HepG2 (cell line): ENCODE measurements at regions not wholly inside any gene's neighbourhood (a gene's known extent, or its start where the extent isn't known, plus 50 kb on each side); places are given as distances from the start of the nearest gene placed in this dataset.

Source experiments
- ATAC-seq: fragments of 200-7000 bp; cut with Tn5 transposase; 3 replicates; pipeline ENCODE4 v1.9.1; 2020; ENCODE audit warnings: mild to moderate bottlenecking, moderate library complexity
- BruUV-seq: library from RNA; stranded (reverse); fragments of 400-500 nt; replicated peaks from 2 replicates; lab custom pipeline; 2021; lab: Mats Ljungman, UMichigan
- CTCF ChIA-PET: fragments of 300-600 bp; formaldehyde crosslinking; extraction: SDS; loops from one replicate; lab custom pipeline; 2021; ENCODE audit warnings: low total read pairs, inconsistent platforms, low intra/inter-chr PET ratio; lab: Yijun Ruan, JAX
- POLR2A ChIA-PET: fragments of 350-600 bp; sonication (Branson Sonifier 250); formaldehyde crosslinking; loops from one replicate; lab custom pipeline; 2020; ENCODE audit warnings: antibody characterized with exemption, inconsistent platforms; lab: Yijun Ruan, JAX
- DNase-seq: peaks from one replicate; pipeline ENCODE4 v3.0.0-alpha.2; 2015; ENCODE audit warnings: low spot score
- FAIRE-seq: peaks from 3 replicates; lab custom pipeline; 2011; peaks lifted over from hg19 to GRCh38; lab: Jason Lieb, UNC
- H2AFZ ChIP-seq: one replicate; pipeline ENCODE4 v1.6.1; 2011; ENCODE audit warnings: low read length, inconsistent platforms
- H3K27ac ChIP-seq: fragments of 300-600 bp; 3 replicates; pipeline ENCODE4 v1.8.0; 2011; ENCODE audit warnings: mixed run types, mild to moderate bottlenecking, mixed read lengths, low read length, inconsistent platforms; ENCODE audit not compliant: insufficient read depth; ENCODE audit errors: extremely low read length
- H3K27me3 ChIP-seq, 2 experiments: fragments of 200-600 bp in 1 of 2; 2 replicates in 1 of 2; 3 replicates in 1 of 2; pipeline versions ENCODE4 v1.6.0 to v1.8.0; 2011; ENCODE audit warnings: low read length in 2 of 2, mild to moderate bottlenecking in 2 of 2, moderate library complexity in 2 of 2, inconsistent platforms in 1 of 2; ENCODE audit not compliant: insufficient read depth in 2 of 2, control insufficient read depth in 1 of 2
- H3K36me3 ChIP-seq, 2 experiments: fragments of 200-600 bp in 1 of 2; replicated peaks in 1 of 2; 2 replicates in 1 of 2; 3 replicates in 1 of 2; pipeline versions ENCODE4 v1.5.1 to v1.8.0; 2011; ENCODE audit warnings: low read length in 2 of 2, inconsistent platforms in 1 of 2; ENCODE audit not compliant: insufficient read depth in 2 of 2, control insufficient read depth in 1 of 2
- H3K4me1 ChIP-seq: 2 replicates; pipeline ENCODE4 v1.5.1; 2012; ENCODE audit warnings: low read length, inconsistent platforms; ENCODE audit not compliant: insufficient read depth
- H3K4me2 ChIP-seq: 2 replicates; pipeline ENCODE4 v1.6.0; 2011; ENCODE audit warnings: low read depth, low read length, inconsistent platforms
- H3K4me3 ChIP-seq, 3 experiments: fragments of 200-600 bp in 1 of 3; sonication (generic), shearing (Covaris generic) in 1 of 3; replicated peaks in 1 of 3; 2 replicates each; pipeline ENCODE4 v1.5.1; 2011 to 2016; ENCODE audit warnings: low read length in 3 of 3, inconsistent platforms in 2 of 3, low read depth in 2 of 3, mild to moderate bottlenecking in 2 of 3, control low read depth in 1 of 3, mixed read lengths in 1 of 3; ENCODE audit not compliant: insufficient read depth in 1 of 3
- H3K79me2 ChIP-seq: one replicate; pipeline ENCODE4 v1.6.1; 2011; ENCODE audit warnings: low read length, inconsistent platforms; ENCODE audit not compliant: insufficient read depth
- H3K9ac ChIP-seq: 2 replicates; pipeline ENCODE4 v1.6.0; 2011; ENCODE audit warnings: mild to moderate bottlenecking, low read depth, low read length, inconsistent platforms; ENCODE audit not compliant: insufficient read depth
- H3K9me3 ChIP-seq: 2 replicates; pipeline ENCODE4 v1.5.1; 2012; ENCODE audit warnings: mild to moderate bottlenecking, low read length
- H4K20me1 ChIP-seq: 2 replicates; pipeline ENCODE4 v1.6.0; 2011; ENCODE audit warnings: inconsistent platforms, mild to moderate bottlenecking, low read length, moderate library complexity; ENCODE audit not compliant: insufficient read depth
- DNMT1 ChIP-seq: sonication (generic); formaldehyde crosslinking; IDR thresholded peaks from 2 replicates; pipeline ENCODE4 v1.5.1; 2020; ENCODE audit warnings: mild to moderate bottlenecking, missing genetic modification reagents
- HIVEP1 ChIP-seq: sonication (generic); formaldehyde crosslinking; IDR thresholded peaks from 2 replicates; pipeline ENCODE4 v1.4.0; 2020; ENCODE audit warnings: mild to moderate bottlenecking, missing genetic modification reagents
- MTA1 ChIP-seq: sonication (generic); formaldehyde crosslinking; IDR thresholded peaks from 2 replicates; pipeline ENCODE4 v1.4.0; 2020; ENCODE audit warnings: missing genetic modification reagents, mild to moderate bottlenecking, borderline replicate concordance
- ZNF180 ChIP-seq: sonication (generic); formaldehyde crosslinking; IDR thresholded peaks from 2 replicates; pipeline ENCODE4 v1.4.0; 2020; ENCODE audit warnings: low read depth, missing genetic modification reagents, borderline replicate concordance
- ZNF451 ChIP-seq: sonication (generic); formaldehyde crosslinking; IDR thresholded peaks from 2 replicates; pipeline ENCODE4 v1.5.0; 2020; ENCODE audit warnings: mild to moderate bottlenecking, missing genetic modification reagents
- ZNF552 ChIP-seq: sonication (generic); formaldehyde crosslinking; IDR thresholded peaks from 2 replicates; pipeline ENCODE4 v1.9.0; 2022; ENCODE audit warnings: missing genetic modification reagents, mild to moderate bottlenecking, borderline replicate concordance
- ZNF567 ChIP-seq: sonication (generic); formaldehyde crosslinking; IDR thresholded peaks from 2 replicates; pipeline ENCODE4 v1.8.1; 2023; ENCODE audit warnings: mild to moderate bottlenecking, missing genetic modification reagents, borderline replicate concordance
- ZNF672 ChIP-seq: sonication (generic); formaldehyde crosslinking; IDR thresholded peaks from 2 replicates; pipeline ENCODE4 v1.8.1; 2022; ENCODE audit warnings: missing genetic modification reagents
- WGBS: methylation state at CpG from one replicate; pipeline ENCODE4 v1.1.6; 2017; ENCODE audit warnings: low lambda C conversion rate; 5-methylcytosine and 5-hydroxymethylcytosine counted together
- in situ Hi-C: cut with HindIII; loops from 2 replicates; pipeline ENCODE4 v1.10.0; 2017; ENCODE audit warnings: low pct_unique_long_range_greater_than_20kb; ENCODE audit not compliant: extremely low pct_ligation_motif_present
- intact Hi-C: fragments of 100-400 bp; cut with micrococcal nuclease; formaldehyde crosslinking; loops from one replicate; pipeline ENCODE4 v1.10.0; 2022; ENCODE audit not compliant: unreplicated experiment
- TF ChIP-seq, protein P1 (sequence below): sonication (generic); formaldehyde crosslinking; IDR thresholded peaks from 2 replicates; pipeline ENCODE4 v1.9.0; 2021; ENCODE audit warnings: missing genetic modification reagents, mild to moderate bottlenecking, borderline replicate concordance
- TF ChIP-seq, protein P2 (sequence below): sonication (generic); formaldehyde crosslinking; IDR thresholded peaks from 2 replicates; pipeline ENCODE4 v1.4.0; 2020; ENCODE audit warnings: mild to moderate bottlenecking, missing genetic modification reagents
- TF ChIP-seq, protein P3 (sequence below): IDR thresholded peaks from 2 replicates; pipeline ENCODE4 v1.6.1; 2016; ENCODE audit warnings: control low read depth
- TF ChIP-seq, protein P4 (sequence below): sonication (generic); formaldehyde crosslinking; IDR thresholded peaks from 2 replicates; pipeline ENCODE4 v1.5.0; 2020; ENCODE audit warnings: mild to moderate bottlenecking, missing genetic modification reagents

DNA sequence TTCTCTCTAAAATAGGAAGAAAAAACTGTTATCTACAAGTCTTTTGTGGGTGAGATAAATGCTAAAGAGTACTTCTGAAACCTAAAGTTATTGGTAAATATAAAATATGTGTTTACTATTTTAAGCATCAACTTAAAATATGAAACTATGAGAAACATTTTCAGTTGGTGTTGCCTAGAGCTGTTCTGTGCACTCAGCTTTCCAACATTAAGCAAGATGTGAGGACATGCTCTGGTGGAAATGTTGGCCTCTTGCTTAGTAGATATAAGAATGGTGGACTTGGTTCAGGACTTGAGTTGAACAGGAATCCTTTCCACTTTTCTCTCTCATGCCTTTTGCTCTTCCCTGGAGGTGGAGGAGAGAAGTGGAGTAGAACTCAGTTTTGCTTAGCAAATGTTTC is 164.1 kb upstream of the PELI2 start (continued):
- TF ChIP-seq ZNF567 (CRISPR knock-in tag) (no peak), DNMT1 (CRISPR knock-in tag) (no peak), ZNF180 (no peak)
- TF ChIP-seq, protein P1, sequence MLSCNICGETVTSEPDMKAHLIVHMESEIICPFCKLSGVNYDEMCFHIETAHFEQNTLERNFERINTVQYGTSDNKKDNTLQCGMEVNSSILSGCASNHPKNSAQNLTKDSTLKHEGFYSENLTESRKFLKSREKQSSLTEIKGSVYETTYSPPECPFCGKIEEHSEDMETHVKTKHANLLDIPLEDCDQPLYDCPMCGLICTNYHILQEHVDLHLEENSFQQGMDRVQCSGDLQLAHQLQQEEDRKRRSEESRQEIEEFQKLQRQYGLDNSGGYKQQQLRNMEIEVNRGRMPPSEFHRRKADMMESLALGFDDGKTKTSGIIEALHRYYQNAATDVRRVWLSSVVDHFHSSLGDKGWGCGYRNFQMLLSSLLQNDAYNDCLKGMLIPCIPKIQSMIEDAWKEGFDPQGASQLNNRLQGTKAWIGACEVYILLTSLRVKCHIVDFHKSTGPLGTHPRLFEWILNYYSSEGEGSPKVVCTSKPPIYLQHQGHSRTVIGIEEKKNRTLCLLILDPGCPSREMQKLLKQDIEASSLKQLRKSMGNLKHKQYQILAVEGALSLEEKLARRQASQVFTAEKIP, result no peak

DNA sequence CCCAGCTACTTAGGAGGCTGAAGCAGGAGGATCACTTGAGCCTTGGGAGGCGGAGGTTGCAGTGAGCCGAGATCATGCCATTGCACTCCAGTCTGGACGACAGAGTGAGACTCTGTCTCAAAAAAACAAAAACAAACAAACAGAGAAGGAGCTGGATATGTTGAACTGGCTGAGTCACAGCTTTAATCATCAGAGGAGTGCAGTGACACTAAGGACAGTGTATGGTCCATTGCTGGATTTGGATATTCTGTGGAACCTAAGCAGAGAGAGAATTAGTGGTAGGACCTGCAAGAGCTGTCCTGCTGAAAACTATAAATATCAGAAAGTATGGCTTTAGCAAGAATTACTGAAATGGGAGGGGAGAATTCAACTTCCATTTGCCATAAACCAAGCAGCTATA is 163.0 kb upstream of the PELI2 start:
- no peak overlapping the region for H2AFZ ChIP-seq
- H3K4me1 ChIP-seq, result no peaks in the 10 kb centered on the region
- no peak for FAIRE-seq
- H3K27ac ChIP-seq, result no peak overlapping the region
- H3K36me3 ChIP-seq, result no peaks in the 10 kb centered on the region
- no peak for DNase-seq
- intact Hi-C loops (no loop called here), in situ Hi-C loops (no loop called here)
- no peak for TF ChIP-seq ZNF451
- TF ChIP-seq ZNF552 (CRISPR knock-in tag), result no peak
- TF ChIP-seq, protein P2, sequence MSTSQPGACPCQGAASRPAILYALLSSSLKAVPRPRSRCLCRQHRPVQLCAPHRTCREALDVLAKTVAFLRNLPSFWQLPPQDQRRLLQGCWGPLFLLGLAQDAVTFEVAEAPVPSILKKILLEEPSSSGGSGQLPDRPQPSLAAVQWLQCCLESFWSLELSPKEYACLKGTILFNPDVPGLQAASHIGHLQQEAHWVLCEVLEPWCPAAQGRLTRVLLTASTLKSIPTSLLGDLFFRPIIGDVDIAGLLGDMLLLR (CRISPR knock-in tag), result no peak
- TF ChIP-seq, protein P3, sequence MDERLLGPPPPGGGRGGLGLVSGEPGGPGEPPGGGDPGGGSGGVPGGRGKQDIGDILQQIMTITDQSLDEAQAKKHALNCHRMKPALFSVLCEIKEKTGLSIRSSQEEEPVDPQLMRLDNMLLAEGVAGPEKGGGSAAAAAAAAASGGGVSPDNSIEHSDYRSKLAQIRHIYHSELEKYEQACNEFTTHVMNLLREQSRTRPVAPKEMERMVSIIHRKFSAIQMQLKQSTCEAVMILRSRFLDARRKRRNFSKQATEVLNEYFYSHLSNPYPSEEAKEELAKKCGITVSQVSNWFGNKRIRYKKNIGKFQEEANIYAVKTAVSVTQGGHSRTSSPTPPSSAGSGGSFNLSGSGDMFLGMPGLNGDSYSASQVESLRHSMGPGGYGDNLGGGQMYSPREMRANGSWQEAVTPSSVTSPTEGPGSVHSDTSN (CRISPR knock-in tag), result no peak
- TF ChIP-seq ZNF672 (CRISPR knock-in tag), result no peak
- no peak for TF ChIP-seq HIVEP1 (CRISPR knock-in tag)
- TF ChIP-seq, protein P4, sequence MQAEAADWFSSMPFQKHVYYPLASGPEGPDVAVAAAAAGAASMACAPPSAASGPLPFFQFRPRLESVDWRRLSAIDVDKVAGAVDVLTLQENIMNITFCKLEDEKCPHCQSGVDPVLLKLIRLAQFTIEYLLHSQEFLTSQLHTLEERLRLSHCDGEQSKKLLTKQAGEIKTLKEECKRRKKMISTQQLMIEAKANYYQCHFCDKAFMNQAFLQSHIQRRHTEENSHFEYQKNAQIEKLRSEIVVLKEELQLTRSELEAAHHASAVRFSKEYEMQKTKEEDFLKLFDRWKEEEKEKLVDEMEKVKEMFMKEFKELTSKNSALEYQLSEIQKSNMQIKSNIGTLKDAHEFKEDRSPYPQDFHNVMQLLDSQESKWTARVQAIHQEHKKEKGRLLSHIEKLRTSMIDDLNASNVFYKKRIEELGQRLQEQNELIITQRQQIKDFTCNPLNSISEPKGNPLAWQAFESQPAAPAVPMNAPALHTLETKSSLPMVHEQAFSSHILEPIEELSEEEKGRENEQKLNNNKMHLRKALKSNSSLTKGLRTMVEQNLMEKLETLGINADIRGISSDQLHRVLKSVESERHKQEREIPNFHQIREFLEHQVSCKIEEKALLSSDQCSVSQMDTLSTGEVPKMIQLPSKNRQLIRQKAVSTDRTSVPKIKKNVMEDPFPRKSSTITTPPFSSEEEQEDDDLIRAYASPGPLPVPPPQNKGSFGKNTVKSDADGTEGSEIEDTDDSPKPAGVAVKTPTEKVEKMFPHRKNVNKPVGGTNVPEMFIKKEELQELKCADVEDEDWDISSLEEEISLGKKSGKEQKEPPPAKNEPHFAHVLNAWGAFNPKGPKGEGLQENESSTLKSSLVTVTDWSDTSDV (CRISPR knock-in tag), result no peak
- TF ChIP-seq MTA1 (CRISPR knock-in tag), result no peak
- H3K27me3 ChIP-seq, result no peaks in the 10 kb centered on the region
- no peaks in the 10 kb centered on the region for H3K79me2 ChIP-seq
- no peak for ATAC-seq
- no peak overlapping the region for H3K4me2 ChIP-seq
- CTCF ChIA-PET, result no interaction called here
- BruUV-seq, result no TSS peak
- no peak overlapping the region for H3K4me3 ChIP-seq
- WGBS, result 35% methylated on average over 3 of the region's 3 CpGs
- POLR2A ChIA-PET, result no interaction called here
- H3K9ac ChIP-seq, result no peak overlapping the region
- no peaks in the 10 kb centered on the region for H3K9me3 ChIP-seq
- H4K20me1 ChIP-seq, result no peaks in the 10 kb centered on the region
